OCI-LY1 (cell line): ENCODE measurements at regions not wholly inside any gene's neighbourhood (a gene's known extent, or its start where the extent isn't known, plus 50 kb on each side); places are given as distances from the start of the nearest gene placed in this dataset.

Experiments
- H2AFZ ChIP-seq: fragments of 200-600 bp; sonication (generic), shearing (Covaris generic); 2 replicates; pipeline ENCODE4 v1.6.0; 2014; ENCODE audit warnings: antibody characterized with exemption, mild to moderate bottlenecking, low read length
- H3F3A ChIP-seq: fragments of 200-600 bp; sonication (generic), shearing (Covaris generic); 2 replicates; pipeline ENCODE4 v1.6.0; 2014; ENCODE audit warnings: mild to moderate bottlenecking, antibody characterized with exemption, low read length, moderate library complexity; ENCODE audit not compliant: insufficient read depth
- H3K27ac ChIP-seq: fragments of 200-600 bp; sonication (generic); 2 replicates; pipeline ENCODE4 v1.5.1; 2014; ENCODE audit warnings: low read length, mixed run types, mild to moderate bottlenecking, low read depth; ENCODE audit not compliant: poor library complexity, severe bottlenecking
- H3K27me3 ChIP-seq: fragments of 200-600 bp; sonication (generic); 2 replicates; pipeline ENCODE4 v1.6.0; 2014; ENCODE audit warnings: antibody characterized with exemption, mild to moderate bottlenecking, low read length, moderate library complexity; ENCODE audit not compliant: insufficient read depth
- H3K36me3 ChIP-seq: fragments of 200-600 bp; sonication (generic); 2 replicates; pipeline ENCODE4 v1.6.1; 2014; ENCODE audit warnings: mild to moderate bottlenecking, antibody characterized with exemption, low read length, moderate library complexity, mixed read lengths; ENCODE audit not compliant: insufficient read depth
- H3K4me1 ChIP-seq: fragments of 200-600 bp; sonication (generic); 2 replicates; pipeline ENCODE4 v1.5.1; 2014; ENCODE audit warnings: mild to moderate bottlenecking, low read length, moderate library complexity; ENCODE audit not compliant: insufficient read depth, severe bottlenecking
- H3K4me2 ChIP-seq: fragments of 200-600 bp; sonication (generic), shearing (Covaris generic); 2 replicates; pipeline ENCODE4 v1.6.1; 2014; ENCODE audit warnings: low read length
- H3K4me3 ChIP-seq: fragments of 200-600 bp; sonication (generic); 2 replicates; pipeline ENCODE4 v1.5.1; 2014; ENCODE audit warnings: low read length, low read depth, mild to moderate bottlenecking, mixed read lengths; ENCODE audit not compliant: poor library complexity, severe bottlenecking
- H3K79me2 ChIP-seq: fragments of 200-600 bp; shearing (Covaris generic); 2 replicates; pipeline ENCODE4 v1.6.1; 2016; ENCODE audit warnings: mixed run types, low read length, mixed read lengths; ENCODE audit not compliant: insufficient read depth
- H3K9ac ChIP-seq: fragments of 200-600 bp; sonication (generic), shearing (Covaris generic); 2 replicates; pipeline ENCODE4 v1.6.1; 2014; ENCODE audit warnings: mild to moderate bottlenecking, low read length, mixed read lengths
- H3K9me2 ChIP-seq: fragments of 200-600 bp; sonication (generic), shearing (Covaris generic); 2 replicates; pipeline ENCODE4 v1.6.1; 2014; ENCODE audit warnings: low read depth, mild to moderate bottlenecking, low read length, mixed read lengths
- H3K9me3 ChIP-seq: fragments of 200-600 bp; shearing (Covaris generic); 2 replicates; pipeline ENCODE4 v1.6.1; 2014; ENCODE audit warnings: low read length, mixed read lengths
- H4K20me1 ChIP-seq: fragments of 200-600 bp; sonication (generic), shearing (Covaris generic); 2 replicates; pipeline ENCODE4 v1.6.0; 2016; ENCODE audit warnings: mild to moderate bottlenecking, low read length; ENCODE audit not compliant: insufficient read depth
- CTCF ChIP-seq: fragments of 200-600 bp; sonication (generic), shearing (Covaris generic); IDR thresholded peaks from 2 replicates; pipeline ENCODE4 v1.5.1; 2017; ENCODE audit warnings: mild to moderate bottlenecking, antibody characterized with exemption, low read length, moderate library complexity, mixed read lengths
- EZH2 ChIP-seq: fragments of 200-600 bp; sonication (generic), shearing (Covaris generic); IDR thresholded peaks from 2 replicates; pipeline ENCODE4 v1.8.0; 2017; ENCODE audit warnings: borderline replicate concordance, mixed run types, mild to moderate bottlenecking, antibody characterized with exemption, low read length, moderate library complexity, mixed read lengths

GRCh38 chr14:42629553-42629952 lies 1022.9 kb downstream of the LRFN5 start:
- Histone ChIP-seq H3F3A (no peaks in the 10 kb centered on the region), H2AFZ (no peak overlapping the region), H3K4me3 (no peak overlapping the region), H3K9me2 (no peaks in the 10 kb centered on the region), H3K79me2 (no peaks in the 10 kb centered on the region), H3K9ac (no peak overlapping the region), H4K20me1 (no peaks in the 10 kb centered on the region), H3K36me3 (no peaks in the 10 kb centered on the region), H3K4me1 (no peaks in the 10 kb centered on the region), H3K27ac (no peak overlapping the region), H3K27me3 (no peaks in the 10 kb centered on the region), H3K9me3 (no peaks in the 10 kb centered on the region), H3K4me2 (no peak overlapping the region)
- TF ChIP-seq CTCF, result no peak
- no peak for TF ChIP-seq EZH2

- H3K27ac ChIP-seq, result no peak overlapping the region
- H3K4me3 ChIP-seq, result no peak overlapping the region
- H3K4me2 ChIP-seq, result no peak overlapping the region
- no peaks in the 10 kb centered on the region for H4K20me1 ChIP-seq
- H3K36me3 ChIP-seq, result no peaks in the 10 kb centered on the region
- no peaks in the 10 kb centered on the region for H3K4me1 ChIP-seq
- H3K27me3 ChIP-seq, result no peaks in the 10 kb centered on the region
- no peaks in the 10 kb centered on the region for H3K9me2 ChIP-seq
- H3K9me3 ChIP-seq, result no peaks in the 10 kb centered on the region
- H3F3A ChIP-seq, result no peaks in the 10 kb centered on the region
- no peak overlapping the region for H3K9ac ChIP-seq
- H2AFZ ChIP-seq, result no peak overlapping the region
- no peak for TF ChIP-seq EZH2
- no peak for TF ChIP-seq CTCF
- H3K79me2 ChIP-seq, result no peaks in the 10 kb centered on the region
These were observed 1021.9 kb downstream of the LRFN5 start for GRCh38 chr14:42628602-42629001.

- Histone ChIP-seq H3F3A (no peaks in the 10 kb centered on the region), H3K9ac (no peak overlapping the region), H3K27ac (no peak overlapping the region), H3K4me1 (no peaks in the 10 kb centered on the region), H3K4me2 (no peak overlapping the region), H3K9me3 (no peaks in the 10 kb centered on the region), H3K36me3 (no peaks in the 10 kb centered on the region), H3K79me2 (no peaks in the 10 kb centered on the region), H4K20me1 (no peaks in the 10 kb centered on the region), H3K9me2 (no peaks in the 10 kb centered on the region), H3K27me3 (no peaks in the 10 kb centered on the region), H3K4me3 (no peak overlapping the region), H2AFZ (no peak overlapping the region)
- TF ChIP-seq EZH2 (no peak), CTCF (no peak)
These were observed 1020.3 kb downstream of the LRFN5 start for GRCh38 chr14:42626986-42627385.
